IPS DF 19.7 (cell line): ENCODE measurements at regions not wholly inside any gene's neighbourhood (a gene's known extent, or its start where the extent isn't known, plus 50 kb on each side); places are given as distances from the start of the nearest gene placed in this dataset.

Experiments
- DNase-seq: peaks from one replicate; pipeline ENCODE4 v3.0.0-alpha.2; 2013; ENCODE audit warnings: low read depth, low spot score

GRCh38 chr20:51218603-51219002, 195.7 kb upstream of the KCNG1 start:
- DNase-seq = no peak

GRCh38 chr20:51217347-51218045, 194.6 kb upstream of the KCNG1 start:
- no peak for DNase-seq

- no peak for DNase-seq
Measured at GRCh38 chr20:51216850-51217249, 193.9 kb upstream of the KCNG1 start.

GRCh38 chr20:51212816-51213215, 189.9 kb upstream of the KCNG1 start:
- no peak for DNase-seq

- no peak for DNase-seq
Measured at GRCh38 chr20:51211191-51211590, 188.3 kb upstream of the KCNG1 start.

- no peak for DNase-seq
Measured at GRCh38 chr20:51210084-51210483, 187.2 kb upstream of the KCNG1 start.

- no peak for DNase-seq
Measured at GRCh38 chr20:51208162-51208561, 185.3 kb upstream of the KCNG1 start.

GRCh38 chr20:51206032-51206662, 183.2 kb upstream of the KCNG1 start:
- no peak for DNase-seq

GRCh38 chr20:51204794-51205193, 181.9 kb upstream of the KCNG1 start:
- no peak for DNase-seq

- no peak for DNase-seq
Measured at GRCh38 chr20:51204051-51204715, 181.3 kb upstream of the KCNG1 start.

GRCh38 chr20:51202304-51202703, 179.4 kb upstream of the KCNG1 start:
- DNase-seq = no peak

GRCh38 chr20:51199920-51200319, 177.0 kb upstream of the KCNG1 start:
- no peak for DNase-seq

- no peak for DNase-seq
Measured at GRCh38 chr20:51198876-51199523, 176.1 kb upstream of the KCNG1 start.

- no peak for DNase-seq
Measured at GRCh38 chr20:51198238-51198637, 175.3 kb upstream of the KCNG1 start.

- DNase-seq = no peak
Measured at GRCh38 chr20:51196991-51197651, 174.2 kb upstream of the KCNG1 start.

- DNase-seq = no peak
Measured at GRCh38 chr20:51195990-51196389, 173.1 kb upstream of the KCNG1 start.

- DNase-seq = no peak
Measured at GRCh38 chr20:51195419-51195901, 172.6 kb upstream of the KCNG1 start.

GRCh38 chr20:51193066-51193772, 170.3 kb upstream of the KCNG1 start:
- DNase-seq = no peak

GRCh38 chr20:51190783-51191180, 167.9 kb upstream of the KCNG1 start:
- DNase-seq = no peak

- no peak for DNase-seq
Measured at GRCh38 chr20:51189814-51190782, 167.2 kb upstream of the KCNG1 start.
